ENCODE measurements at regions not wholly inside any gene's neighbourhood (a gene's known extent, or its start where the extent isn't known, plus 50 kb on each side); places are given as distances from the start of the nearest gene placed in this dataset.

DNA sequence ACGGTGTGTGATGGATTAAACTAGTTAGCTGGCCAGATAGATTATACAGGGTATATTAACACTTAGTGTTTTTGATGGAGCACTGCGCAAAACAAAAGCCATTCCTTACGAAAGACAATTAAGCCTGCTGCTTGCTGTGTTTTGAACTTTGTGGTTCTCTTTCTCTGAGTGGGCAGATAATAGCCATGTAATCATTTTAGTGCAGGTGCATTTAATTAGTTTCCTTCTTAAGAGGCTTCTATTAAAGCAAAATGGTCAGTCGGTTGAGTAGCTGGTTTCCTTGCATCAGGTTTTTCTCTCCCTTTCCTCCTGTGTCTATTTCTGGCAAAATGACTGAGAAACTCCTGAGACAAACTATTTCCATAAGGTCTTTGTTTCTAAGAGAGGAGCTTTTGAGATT, 512.5 kb downstream of the DMAC1 start:
- no peak for DNase-seq

DNA sequence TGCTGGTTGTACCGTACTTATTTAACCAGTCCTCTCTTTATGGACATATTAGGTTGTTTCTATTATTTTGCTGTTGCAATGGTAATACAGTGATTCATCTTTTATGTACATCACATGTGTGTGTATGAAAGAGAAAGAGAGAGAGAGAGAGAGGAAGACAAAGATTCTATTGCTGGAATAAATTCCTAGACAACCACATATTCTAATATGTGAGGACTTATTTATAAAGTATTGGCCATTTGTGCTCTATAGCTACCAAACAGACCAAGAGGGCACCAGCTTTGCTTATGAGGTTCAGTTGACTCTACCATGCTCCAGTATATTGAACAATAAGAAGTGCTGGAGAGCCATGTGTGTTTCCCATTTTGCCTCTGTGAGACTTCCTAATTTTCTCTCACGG, 513.5 kb downstream of the DMAC1 start:
- DNase-seq = no peak

GRCh38 chr9:7285199-7285598, 514.4 kb downstream of the DMAC1 start:
- DNase-seq = no peak

DNA sequence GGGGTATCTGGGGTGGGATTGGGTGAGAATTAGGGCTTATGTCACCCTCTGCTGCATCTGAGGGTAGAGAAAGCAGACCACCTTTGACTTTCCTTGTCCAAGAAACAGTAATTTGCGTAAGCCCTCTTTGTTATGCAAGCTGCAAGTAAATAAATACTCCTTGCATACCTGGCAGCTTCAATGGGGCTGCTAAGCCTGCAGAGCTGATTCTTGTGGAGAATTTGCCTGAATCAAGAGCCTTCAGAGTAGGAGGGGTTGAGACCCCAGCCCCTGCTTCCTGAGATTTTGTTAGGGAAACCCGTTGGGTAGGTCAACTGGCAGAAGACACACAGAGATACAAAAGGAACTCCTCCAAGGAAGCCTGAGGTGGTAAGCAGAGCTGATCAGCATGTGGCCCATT, 515.1 kb downstream of the DMAC1 start:
- DNase-seq = no peak

- no peak for DNase-seq
Observed at GRCh38 chr9:7284117-7284516, 515.5 kb downstream of the DMAC1 start.

DNA sequence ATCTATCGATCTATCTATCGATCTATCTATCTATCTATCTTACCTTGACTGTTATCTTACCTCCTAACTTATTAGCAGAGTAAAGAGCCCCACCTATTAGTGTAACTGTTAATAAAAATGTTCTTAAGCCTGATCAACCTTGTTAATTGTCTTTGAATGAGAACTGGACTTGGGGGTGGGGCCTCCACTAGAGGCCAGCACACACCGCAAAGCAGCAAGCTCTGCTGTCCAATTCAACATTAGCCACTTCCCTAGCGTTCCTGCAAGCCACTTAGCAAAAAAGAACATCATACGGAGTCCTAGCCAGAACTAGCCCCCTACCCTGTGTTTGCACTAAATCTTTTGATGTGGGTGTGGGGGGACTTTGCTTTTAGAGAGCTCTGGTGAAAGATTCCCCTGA, 515.8 kb downstream of the KDM4C start:
- DNase-seq = no peak

- no peak for DNase-seq
Observed at GRCh38 chr9:7266911-7267595, 509.3 kb downstream of the KDM4C start.

GRCh38 chr9:7265181-7265580, 507.4 kb downstream of the KDM4C start:
- no peak for DNase-seq

GRCh38 chr9:7259544-7260241, 501.9 kb downstream of the KDM4C start:
- no peak for DNase-seq

DNA sequence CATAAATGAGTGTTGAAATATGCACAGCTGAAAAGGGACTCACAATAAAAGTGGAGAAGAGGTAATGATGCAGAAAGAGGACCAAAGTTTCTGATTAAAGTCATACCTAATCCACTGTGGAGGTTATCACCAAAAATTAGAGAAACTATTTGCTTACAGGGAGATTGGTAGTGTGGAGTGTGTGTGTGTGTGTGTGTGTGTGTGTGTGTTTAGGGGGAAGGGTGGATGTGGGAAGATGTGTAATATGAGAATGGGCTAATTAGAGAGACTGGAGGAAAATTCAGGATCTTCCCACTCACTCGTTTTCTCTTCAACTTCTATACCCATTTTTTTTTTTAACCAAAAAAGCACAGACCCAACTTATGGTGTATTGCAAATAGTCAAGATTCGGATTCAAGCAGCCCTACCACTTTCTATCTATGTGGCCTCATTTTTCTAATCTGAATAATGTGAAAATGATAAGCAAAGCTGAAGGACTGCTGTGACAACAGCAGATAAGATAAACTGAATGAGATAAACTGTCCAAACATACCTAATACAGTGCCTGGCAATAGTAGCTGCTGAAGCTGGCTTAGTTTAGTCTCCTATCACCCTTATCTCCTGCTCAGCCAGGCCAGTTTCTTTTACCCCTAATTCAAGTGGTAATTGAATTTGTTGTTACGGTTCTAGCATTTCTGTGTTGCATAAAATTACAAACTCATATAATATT, 501.1 kb downstream of the KDM4C start:
- no peak for DNase-seq

DNA sequence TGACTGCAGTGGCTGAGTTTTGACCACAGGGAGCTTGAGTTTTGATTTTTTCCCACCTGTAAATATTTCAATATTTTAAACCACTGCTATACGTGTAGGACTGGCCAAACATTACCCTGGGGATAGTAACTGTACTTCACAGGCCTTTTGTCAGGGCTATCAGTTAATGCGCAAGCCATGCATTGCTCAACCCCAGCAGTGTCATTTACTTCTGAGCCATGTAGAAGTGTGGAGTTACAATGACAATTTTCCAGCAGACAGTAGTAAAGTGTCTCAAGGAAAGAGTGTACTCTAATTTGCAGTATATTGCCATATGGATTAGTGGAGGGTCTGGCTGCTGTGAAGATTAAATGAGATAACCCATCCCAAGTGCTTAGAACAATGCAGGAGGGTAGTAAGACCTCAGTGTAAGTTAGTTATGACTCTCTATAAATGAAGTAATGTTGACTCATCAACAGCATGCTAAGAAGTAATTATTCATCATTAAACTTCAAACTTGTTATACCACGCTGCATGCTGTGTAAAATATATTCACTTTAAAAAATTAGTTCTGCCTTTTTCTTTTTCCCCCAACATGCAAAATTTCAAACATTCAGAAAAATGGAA, 489.2 kb downstream of the KDM4C start:
- no peak for DNase-seq

DNA sequence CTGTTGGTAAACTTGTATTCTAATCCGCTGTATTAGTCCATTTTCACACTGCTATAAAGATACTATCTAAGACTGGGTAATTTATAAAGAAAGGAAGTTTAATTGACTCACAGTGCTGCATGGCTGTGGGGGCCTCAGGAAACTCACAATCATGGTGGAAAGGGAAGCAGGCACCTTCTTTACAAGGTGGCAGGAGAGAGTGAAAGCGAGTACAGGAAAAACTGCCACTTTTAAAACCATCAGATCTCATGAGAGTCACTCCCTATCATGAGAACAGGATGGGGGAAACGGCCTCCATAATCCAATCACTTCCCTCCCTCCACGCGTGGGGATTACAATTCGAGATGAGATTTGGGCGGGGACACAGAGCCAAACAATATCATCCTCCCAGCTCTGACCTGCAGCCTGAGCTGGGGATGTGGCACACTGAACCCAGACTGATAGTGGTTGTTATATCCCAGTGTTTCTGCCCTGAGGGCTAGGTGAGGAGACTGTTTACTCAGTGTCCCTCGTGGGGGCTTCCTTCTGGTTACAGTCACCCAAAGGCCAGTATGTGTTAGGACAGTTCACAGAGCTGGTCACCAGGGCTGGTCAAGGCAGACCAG, 488.3 kb downstream of the KDM4C start:
- no peak for DNase-seq

GRCh38 chr9:7243838-7244237, 486.1 kb downstream of the KDM4C start:
- DNase-seq = no peak

GRCh38 chr9:7242126-7242525, 484.4 kb downstream of the KDM4C start:
- DNase-seq = no peak

DNA sequence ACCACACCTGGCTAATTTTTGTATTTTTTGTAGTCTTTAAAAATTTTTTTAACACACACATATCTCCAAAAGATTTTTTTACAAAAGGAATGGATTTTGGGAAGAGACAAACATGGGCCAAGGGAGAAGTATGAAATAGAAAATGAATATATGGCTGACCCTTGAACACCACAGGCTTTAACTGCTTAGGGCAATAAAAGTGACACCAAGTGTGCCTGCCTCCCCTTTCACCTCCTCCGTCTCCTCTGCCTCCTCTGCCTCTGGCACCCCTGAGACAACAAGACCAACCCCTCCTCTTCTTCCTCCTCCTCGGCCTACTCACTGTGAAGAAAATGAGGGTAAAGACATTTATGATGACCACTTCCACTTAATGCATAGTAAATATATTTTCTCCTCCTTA, 483.9 kb downstream of the KDM4C start:
- DNase-seq = no peak

DNA sequence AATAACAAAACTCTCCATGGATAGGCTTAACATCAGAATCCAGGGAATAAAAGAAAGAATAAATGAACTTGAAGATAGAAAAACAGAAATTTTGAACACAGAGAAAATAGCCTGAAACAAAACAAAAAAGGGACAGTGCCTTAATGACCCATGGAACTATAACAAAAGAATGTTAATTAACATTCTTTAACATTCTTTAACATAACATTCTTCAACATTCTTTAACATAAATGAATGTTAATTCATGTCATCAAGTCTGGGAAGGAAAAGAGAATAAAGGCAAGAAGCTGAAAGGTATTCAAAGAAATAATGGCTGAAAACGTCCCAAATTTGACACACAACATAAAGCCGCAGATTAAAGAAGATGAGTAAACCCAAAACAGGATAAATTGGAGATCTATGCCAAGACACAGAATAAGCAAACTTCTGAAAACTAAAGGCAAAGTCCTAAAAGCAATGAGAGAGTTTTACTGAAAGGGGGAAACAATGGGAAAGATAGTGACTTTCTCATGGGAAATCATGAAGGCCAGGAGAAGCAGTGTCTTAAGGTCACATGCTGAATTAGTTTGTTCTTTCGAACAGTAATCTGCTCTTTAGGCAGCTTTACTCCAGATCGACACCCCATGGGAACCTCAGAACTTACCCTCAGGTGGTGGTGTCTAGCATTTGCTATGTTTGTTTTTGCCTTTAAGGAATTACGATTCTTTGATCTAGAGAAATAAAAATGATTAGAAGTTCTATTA, 483.0 kb downstream of the KDM4C start:
- no peak for DNase-seq

DNA sequence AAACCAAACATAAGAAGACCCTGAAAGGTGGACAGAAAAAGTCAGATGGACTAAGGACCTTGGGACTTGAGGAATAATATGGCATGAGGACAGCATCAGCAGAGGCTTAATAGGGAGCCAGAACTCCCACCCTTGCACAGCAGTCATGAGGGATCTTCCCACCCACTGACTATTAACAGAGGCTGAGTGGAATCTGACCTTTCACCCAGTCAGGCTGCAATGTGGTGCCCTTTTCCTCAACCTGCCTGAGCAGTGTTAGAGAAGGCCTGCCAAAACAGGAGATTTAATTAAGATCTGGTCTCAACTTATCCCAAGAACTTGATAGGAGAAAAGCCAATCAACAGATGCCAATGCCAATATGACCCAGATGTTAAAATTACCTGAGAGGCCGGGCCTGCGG, 481.9 kb downstream of the KDM4C start:
- DNase-seq = no peak

DNA sequence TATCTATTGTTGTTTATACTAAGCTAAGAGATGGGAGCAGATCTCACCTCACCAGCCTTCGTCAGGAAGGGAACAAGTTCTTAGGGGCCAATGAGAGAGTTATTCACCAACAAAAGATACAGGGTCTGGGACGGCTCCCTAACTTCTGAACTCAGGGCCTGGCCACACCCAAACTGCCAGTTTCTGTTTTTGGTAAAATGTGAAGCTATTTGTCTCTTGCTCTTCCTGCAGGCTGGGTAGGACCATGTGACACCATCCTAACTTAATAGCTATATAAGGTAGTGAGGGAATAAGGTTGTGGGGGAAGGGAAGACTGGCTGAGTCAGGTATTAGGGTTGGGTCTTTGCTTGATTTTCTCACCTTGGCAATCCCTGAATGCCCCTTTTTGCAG, 480.5 kb downstream of the KDM4C start:
- no peak for DNase-seq

- no peak for DNase-seq
Observed at GRCh38 chr9:7237473-7238246, 479.9 kb downstream of the KDM4C start.

- no peak for DNase-seq
Observed at GRCh38 chr9:7236186-7236585, 478.4 kb downstream of the KDM4C start.

- no peak for DNase-seq
Observed at GRCh38 chr9:7234144-7234543, 476.4 kb downstream of the KDM4C start.

DNA sequence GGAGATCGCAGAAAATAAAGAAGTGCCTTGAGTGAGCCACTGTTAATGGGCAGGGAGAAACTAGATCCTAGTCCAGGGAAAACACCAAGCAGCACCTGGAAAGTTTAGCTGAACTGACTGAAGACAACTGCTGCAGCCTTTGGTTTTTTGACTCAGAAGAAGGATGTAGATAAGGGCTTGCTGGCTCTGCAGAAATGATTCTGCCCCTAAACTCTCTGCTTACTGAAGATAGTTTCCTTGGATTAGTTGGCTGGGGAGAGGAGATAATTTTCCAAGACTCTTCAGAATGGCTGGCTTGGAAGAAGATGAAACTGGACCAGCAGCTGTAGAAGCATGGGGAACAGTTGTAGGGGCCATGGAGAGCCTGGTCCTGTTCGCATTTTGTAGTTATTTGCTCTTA, 471.8 kb downstream of the KDM4C start:
- DNase-seq = no peak
